Breast epithelium (tissue), 3 donors: ENCODE measurements at regions not wholly inside any gene's neighbourhood (a gene's known extent, or its start where the extent isn't known, plus 50 kb on each side); places are given as distances from the start of the nearest gene placed in this dataset.

Experiments
- CTCF ChIP-seq, 3 donors: fragments of 450-650 bp; IDR thresholded peaks; one replicate each; pipeline ENCODE4 v1.5.1; 2016 to 2017; ENCODE audit warnings: antibody characterized with exemption in 3 of 3, mild to moderate bottlenecking in 3 of 3, moderate library complexity in 3 of 3
- POLR2A ChIP-seq: fragments of 450-650 bp; IDR thresholded peaks from one replicate; pipeline ENCODE4 v1.6.1; 2016; ENCODE audit warnings: antibody characterized with exemption, mild to moderate bottlenecking, moderate library complexity

- no peak for TF ChIP-seq POLR2A
- no peak for TF ChIP-seq CTCF (IDR thresholded peaks at IDR 0.05)
Measured at GRCh38 chr6:40020166-40020565, 85.9 kb upstream of the MOCS1 start.
